Activated naive CD8-positive, alpha-beta T cell treated with anti-CD3 and anti-CD28 coated beads for 36 hours (primary cell): ENCODE measurements at regions not wholly inside any gene's neighbourhood (a gene's known extent, or its start where the extent isn't known, plus 50 kb on each side); places are given as distances from the start of the nearest gene placed in this dataset.
"Not testable (repeated sequence)": the region's sequence is repeated elsewhere in the genome, so short reads cannot be mapped to it uniquely, and the experiment has no call there.

ENCODE experiments used
- DNase-seq: peaks from one replicate; pipeline ENCODE4 v3.0.0; 2021
- H3K27ac Mint-ChIP-seq: one replicate; pipeline ENCODE4 v1.8.0; 2022; ENCODE audit warnings: mild to moderate bottlenecking, moderate library complexity, mixed read lengths
- H3K27me3 Mint-ChIP-seq: one replicate; pipeline ENCODE4 v1.8.0; 2022; ENCODE audit warnings: mild to moderate bottlenecking, mixed read lengths
- H3K36me3 Mint-ChIP-seq: one replicate; pipeline ENCODE4 v1.8.0; 2021; ENCODE audit warnings: mild to moderate bottlenecking, mixed read lengths
- H3K4me1 Mint-ChIP-seq: one replicate; pipeline ENCODE4 v1.8.0; 2021; ENCODE audit warnings: mixed read lengths
- H3K4me3 Mint-ChIP-seq: one replicate; pipeline ENCODE4 v1.8.0; 2022; ENCODE audit warnings: mild to moderate bottlenecking, moderate library complexity, mixed read lengths
- H3K9me3 Mint-ChIP-seq: one replicate; pipeline ENCODE4 v1.8.0; 2022; ENCODE audit warnings: mixed read lengths

DNA sequence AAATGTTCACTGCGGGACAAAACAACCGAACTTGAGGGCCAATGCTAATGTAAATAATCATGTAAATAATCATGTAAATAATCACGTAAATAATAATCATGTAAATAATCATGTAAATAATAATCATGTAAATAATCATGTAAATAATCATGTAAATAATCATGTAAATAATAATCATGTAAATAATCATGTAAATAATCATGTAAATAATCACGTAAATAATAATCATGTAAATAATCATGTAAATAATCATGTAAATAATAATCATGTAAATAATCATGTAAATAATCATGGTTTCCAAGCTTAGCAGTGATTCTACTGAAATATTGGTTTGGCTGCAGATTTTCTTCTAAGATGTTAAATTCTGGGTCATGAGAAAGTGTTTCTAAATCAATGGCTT is 507.1 kb downstream of the ZNF516 start:
- H3K27me3 Mint-ChIP-seq, H3K9me3 Mint-ChIP-seq, DNase-seq, H3K4me1 Mint-ChIP-seq, H3K27ac Mint-ChIP-seq, H3K4me3 Mint-ChIP-seq, H3K36me3 Mint-ChIP-seq: not testable (repeated sequence)

DNA sequence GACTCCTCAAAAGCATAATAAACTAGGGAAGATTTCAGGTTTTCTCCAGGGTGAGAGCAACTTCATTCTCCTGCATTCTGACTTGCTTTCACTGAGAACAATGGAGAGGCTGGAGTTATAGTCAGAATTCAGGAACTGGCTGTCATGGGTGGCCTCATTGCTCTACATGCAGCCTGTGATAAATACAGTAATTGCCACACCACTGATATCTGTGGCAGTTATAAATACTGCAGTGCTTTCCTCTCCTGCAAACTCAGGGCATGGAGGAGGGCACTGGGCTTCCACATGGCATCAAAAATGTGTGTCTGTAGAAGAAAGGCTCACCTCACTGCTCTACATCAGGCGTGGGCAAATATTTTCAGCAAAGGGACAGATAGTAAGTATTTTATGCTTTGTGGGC is 510.2 kb downstream of the ZNF516 start:
- no peak overlapping the region for H3K27ac Mint-ChIP-seq
- no peak for DNase-seq
- H3K4me3 Mint-ChIP-seq, result no peak overlapping the region
- no peaks in the 10 kb centered on the region for H3K4me1 Mint-ChIP-seq
- H3K9me3 Mint-ChIP-seq, result no peaks in the 10 kb centered on the region
- no peaks in the 10 kb centered on the region for H3K36me3 Mint-ChIP-seq
- H3K27me3 Mint-ChIP-seq, result no peaks in the 10 kb centered on the region

DNA sequence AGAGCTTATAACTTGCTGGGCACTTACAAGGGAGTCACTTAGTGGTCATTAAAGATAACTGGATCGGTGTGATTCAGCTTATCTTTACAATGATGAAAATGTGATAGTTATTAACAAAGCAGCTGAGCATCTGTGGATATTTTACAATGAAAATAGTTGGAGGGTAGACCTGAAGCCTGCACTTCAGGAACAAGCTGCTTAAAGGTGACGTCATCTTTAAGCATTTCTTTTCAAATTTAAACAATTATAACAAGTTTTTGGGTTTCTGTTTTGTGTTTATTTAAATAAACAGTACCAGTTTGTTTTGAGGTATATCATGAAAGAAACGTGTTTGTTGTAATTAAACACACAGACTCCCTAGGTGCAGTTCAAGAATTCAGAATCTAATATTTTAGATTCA is 513.9 kb downstream of the ZNF516 start:
- no peaks in the 10 kb centered on the region for H3K9me3 Mint-ChIP-seq
- no peaks in the 10 kb centered on the region for H3K36me3 Mint-ChIP-seq
- H3K27ac Mint-ChIP-seq, result no peak overlapping the region
- no peak overlapping the region for H3K4me3 Mint-ChIP-seq
- H3K27me3 Mint-ChIP-seq, result no peaks in the 10 kb centered on the region
- DNase-seq, result no peak
- no peaks in the 10 kb centered on the region for H3K4me1 Mint-ChIP-seq

DNA sequence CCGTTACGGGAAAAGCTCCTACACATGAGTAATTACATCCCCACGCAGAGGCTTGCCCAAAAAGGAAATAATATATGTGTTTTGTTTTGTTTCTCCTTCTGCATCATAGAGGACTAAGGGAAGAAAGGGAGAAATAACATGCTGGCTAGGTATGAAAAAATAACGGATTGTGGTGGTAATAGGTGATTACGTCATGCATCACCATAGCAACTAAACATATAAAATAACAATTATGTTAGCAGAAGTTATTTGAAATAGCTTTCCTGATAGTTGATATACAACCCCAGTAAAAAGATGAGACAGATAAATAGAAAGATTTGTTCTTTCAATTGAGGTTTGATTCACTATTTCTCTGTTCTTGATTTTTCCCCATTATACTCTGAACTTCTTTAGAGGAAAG is 518.0 kb downstream of the ZNF516 start:
- H3K36me3 Mint-ChIP-seq, result no peaks in the 10 kb centered on the region
- H3K9me3 Mint-ChIP-seq, result no peaks in the 10 kb centered on the region
- peaks cover 11% of the 10 kb centered on the region for H3K27me3 Mint-ChIP-seq
- no peaks in the 10 kb centered on the region for H3K4me1 Mint-ChIP-seq
- no peak overlapping the region for H3K27ac Mint-ChIP-seq
- no peak overlapping the region for H3K4me3 Mint-ChIP-seq
- no peak for DNase-seq

DNA sequence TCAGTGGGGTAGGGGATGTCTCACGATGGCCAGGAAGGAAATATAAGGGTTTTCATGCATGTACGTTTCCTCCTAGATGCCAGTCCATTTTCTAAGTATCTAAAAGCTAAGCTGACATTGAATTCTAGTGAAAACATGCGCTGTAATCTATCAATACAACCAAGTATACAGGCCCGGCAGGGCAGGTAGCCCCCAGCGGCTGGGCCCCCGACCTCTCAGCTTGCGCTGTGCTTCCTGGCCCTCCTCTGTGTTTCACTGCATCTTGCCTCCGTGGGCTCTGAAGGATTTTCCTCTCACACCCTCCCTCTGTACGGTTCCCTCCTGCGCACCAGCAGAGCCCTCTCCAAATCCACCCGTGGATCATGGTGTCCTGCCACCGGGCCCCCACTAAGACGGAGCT is 524.8 kb downstream of the ZNF516 start:
- no peak overlapping the region for H3K4me3 Mint-ChIP-seq
- DNase-seq, result no peak
- no peaks in the 10 kb centered on the region for H3K36me3 Mint-ChIP-seq
- no peaks in the 10 kb centered on the region for H3K4me1 Mint-ChIP-seq
- no peak overlapping the region for H3K27ac Mint-ChIP-seq
- no peaks in the 10 kb centered on the region for H3K9me3 Mint-ChIP-seq
- peaks cover 10% of the 10 kb centered on the region for H3K27me3 Mint-ChIP-seq

DNA sequence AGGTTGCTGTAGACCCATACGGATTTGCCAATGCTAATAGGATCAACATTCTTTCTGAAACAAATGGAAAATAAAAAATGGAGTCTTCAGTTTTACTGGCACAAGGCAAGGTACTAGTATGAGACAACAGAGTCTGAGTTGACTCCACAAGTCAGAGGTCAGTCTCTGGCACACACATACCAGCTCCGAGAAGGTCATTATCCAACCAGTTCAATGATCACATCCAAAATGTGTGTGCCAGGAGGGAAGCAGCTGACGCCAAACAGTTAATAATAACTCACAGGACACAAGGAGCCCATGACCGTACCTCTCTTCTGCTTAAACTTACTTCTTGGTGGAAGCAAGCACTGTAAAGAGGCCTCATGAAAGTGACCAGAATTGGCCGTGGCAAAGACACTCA is 528.6 kb downstream of the ZNF516 start:
- H3K4me3 Mint-ChIP-seq, result no peak overlapping the region
- H3K27me3 Mint-ChIP-seq, result peaks cover 11% of the 10 kb centered on the region
- H3K9me3 Mint-ChIP-seq, result no peaks in the 10 kb centered on the region
- no peaks in the 10 kb centered on the region for H3K36me3 Mint-ChIP-seq
- H3K27ac Mint-ChIP-seq, result no peak overlapping the region
- DNase-seq, result no peak
- no peaks in the 10 kb centered on the region for H3K4me1 Mint-ChIP-seq

DNA sequence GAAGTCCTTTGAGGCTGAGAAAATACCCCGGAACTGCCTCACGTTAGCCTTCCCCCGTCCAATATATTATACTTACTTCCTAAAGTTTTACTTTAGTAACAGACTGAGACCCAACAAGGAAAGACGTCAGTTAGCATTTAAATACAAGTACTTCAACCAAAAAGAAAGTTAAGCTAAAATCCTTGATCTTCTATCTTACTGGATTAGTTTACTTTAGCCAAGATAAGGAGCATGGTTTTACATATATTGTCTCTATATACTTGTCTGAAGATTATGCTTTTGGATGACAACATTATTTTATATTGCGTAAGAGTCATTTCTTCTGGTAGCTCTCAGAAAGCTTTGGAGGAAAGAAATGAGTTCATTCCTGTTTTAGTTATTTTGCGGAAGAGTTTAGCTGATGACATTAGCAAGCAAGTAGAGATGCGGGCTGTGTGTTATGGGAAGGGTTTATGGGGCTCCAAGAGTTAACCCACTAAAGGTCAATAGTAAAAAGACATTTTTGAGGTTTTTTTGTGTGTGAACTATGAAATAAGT is 532.9 kb downstream of the ZNF516 start:
- Mint-ChIP-seq H3K36me3 (no peaks in the 10 kb centered on the region), H3K9me3 (no peaks in the 10 kb centered on the region), H3K4me1 (no peaks in the 10 kb centered on the region), H3K27ac (no peak overlapping the region), H3K27me3 (peaks cover 7% of the 10 kb centered on the region), H3K4me3 (no peak overlapping the region)
- DNase-seq, result no peak

DNA sequence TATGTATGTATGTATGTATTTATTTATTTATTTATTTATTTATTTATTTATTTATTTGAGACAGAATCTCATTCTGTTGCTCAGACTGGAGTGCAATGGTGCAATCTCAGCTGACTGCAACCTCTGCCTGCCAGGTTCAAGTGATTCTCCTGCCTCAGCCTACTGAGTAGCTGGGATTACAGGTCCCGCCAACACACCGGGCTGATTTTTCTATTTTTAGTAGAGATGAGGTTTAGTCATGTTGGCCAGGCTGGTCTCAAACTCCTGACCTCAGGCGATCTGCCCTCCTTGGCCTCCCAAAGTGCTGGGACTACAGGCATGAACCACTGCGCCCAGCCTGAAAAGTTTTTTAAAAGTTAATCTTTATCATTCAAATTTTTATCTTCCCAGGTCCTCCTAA is 532.9 kb upstream of the SMIM21 start:
- not testable (repeated sequence) for H3K9me3 Mint-ChIP-seq, H3K27me3 Mint-ChIP-seq, H3K27ac Mint-ChIP-seq

DNA sequence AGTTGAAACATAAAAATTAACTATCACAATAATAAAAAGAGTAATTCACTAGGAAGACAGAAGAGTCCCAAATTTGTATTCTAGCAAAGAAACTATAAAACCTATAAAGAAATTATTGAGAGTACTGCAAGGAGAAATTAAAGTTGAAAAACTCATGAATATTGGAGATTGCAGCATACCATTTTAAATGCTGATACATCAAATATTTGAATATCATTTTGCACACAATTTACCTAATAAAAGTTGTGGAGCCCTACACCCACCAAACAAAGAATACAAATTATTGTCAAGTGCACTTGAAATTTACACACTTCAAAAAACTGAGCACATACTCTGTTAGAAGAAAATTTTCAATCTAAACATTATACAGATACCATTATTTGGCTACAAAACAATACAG is 531.6 kb upstream of the SMIM21 start:
- H3K4me3 Mint-ChIP-seq, result no peak overlapping the region
- H3K9me3 Mint-ChIP-seq, result peaks cover 2% of the 10 kb centered on the region
- no peak for DNase-seq
- H3K36me3 Mint-ChIP-seq, result no peaks in the 10 kb centered on the region
- H3K27me3 Mint-ChIP-seq, result peaks cover 7% of the 10 kb centered on the region
- H3K27ac Mint-ChIP-seq, result no peak overlapping the region
- H3K4me1 Mint-ChIP-seq, result no peaks in the 10 kb centered on the region

More for the DNA sequence above, 532.9 kb upstream of the SMIM21 start:
- H3K4me3 Mint-ChIP-seq, H3K36me3 Mint-ChIP-seq, H3K4me1 Mint-ChIP-seq, DNase-seq: not testable (repeated sequence)

DNA sequence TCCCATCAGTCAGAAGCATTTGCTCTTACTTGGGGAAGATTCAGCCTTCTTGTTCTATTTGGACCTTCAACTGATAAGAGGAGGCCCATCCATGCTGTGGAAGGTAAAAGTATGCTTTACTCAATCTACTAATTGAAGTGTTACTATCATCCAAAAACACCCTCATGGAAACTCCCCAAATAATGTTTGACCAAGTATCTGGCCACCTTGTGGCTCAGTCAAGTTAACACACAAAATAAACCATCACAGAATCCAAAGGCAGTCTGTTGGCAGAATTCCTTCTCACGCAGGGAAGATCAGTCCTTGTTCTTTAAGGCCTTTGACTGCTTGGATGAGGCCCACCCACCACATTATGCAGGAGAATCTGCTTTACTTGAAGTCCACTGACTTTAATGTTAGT is 531.2 kb upstream of the SMIM21 start:
- Mint-ChIP-seq H3K9me3 (peaks cover 2% of the 10 kb centered on the region), H3K27ac (no peak overlapping the region), H3K4me1 (no peaks in the 10 kb centered on the region), H3K4me3 (no peak overlapping the region), H3K36me3 (no peaks in the 10 kb centered on the region), H3K27me3 (peaks cover 7% of the 10 kb centered on the region)
- no peak for DNase-seq

DNA sequence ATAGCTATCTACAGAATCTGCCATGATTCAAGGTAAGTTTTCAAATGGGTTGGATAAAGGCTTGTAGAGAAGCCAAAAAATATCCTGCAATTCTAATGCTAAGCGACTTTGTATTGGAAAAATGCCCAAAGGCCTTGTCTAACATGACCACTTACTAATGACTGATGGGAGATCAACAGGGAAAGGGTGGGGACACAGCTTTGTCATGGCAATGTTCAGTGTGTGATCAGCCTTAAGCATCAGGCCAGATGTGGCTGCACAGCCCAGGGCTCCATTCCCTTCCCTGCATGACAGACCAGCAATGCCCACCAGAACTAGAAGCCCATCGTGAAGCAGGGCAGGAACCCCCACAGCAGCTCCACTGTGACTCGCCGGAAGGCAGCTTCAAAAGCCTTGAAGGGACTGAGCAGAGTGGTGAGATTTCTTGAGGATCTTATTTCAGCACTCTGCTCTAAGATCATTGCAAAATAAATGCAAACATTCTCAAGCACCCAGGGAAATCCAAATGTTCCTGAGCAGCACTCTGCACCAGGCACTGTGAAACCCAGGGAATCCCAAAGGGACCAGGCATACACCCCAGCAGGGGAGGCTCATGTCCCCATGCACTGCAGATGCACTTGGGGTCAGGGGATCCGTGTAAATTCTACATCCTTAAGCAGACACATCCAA is 517.9 kb upstream of the SMIM21 start:
- Mint-ChIP-seq H3K27ac (no peak overlapping the region), H3K4me3 (no peak overlapping the region), H3K36me3 (no peaks in the 10 kb centered on the region), H3K27me3 (peaks cover 9% of the 10 kb centered on the region), H3K9me3 (peaks cover 12% of the 10 kb centered on the region), H3K4me1 (no peaks in the 10 kb centered on the region)
- DNase-seq, result no peak

DNA sequence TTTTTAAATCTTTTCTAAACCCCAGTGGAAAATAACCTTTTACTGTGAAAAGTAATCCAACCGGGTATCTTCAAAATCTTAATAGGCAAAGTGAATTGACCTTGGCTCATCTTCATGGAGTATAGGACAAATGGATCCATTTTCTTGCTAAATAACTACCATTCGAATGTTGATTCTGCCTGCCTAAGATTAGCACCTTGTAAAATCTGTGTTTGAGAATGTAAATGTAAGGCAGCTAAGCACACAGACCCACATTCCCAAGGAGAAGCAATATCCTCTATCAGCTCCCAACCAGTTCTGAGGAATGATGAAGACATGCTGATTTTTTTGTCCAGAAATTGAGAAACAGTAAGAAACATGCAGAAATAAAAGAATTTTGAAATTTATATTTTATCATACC is 509.8 kb upstream of the SMIM21 start:
- Mint-ChIP-seq H3K9me3 (peaks cover 2% of the 10 kb centered on the region), H3K27me3 (peaks cover 3% of the 10 kb centered on the region), H3K36me3 (no peaks in the 10 kb centered on the region), H3K27ac (no peak overlapping the region), H3K4me1 (no peaks in the 10 kb centered on the region), H3K4me3 (no peak overlapping the region)
- no peak for DNase-seq

DNA sequence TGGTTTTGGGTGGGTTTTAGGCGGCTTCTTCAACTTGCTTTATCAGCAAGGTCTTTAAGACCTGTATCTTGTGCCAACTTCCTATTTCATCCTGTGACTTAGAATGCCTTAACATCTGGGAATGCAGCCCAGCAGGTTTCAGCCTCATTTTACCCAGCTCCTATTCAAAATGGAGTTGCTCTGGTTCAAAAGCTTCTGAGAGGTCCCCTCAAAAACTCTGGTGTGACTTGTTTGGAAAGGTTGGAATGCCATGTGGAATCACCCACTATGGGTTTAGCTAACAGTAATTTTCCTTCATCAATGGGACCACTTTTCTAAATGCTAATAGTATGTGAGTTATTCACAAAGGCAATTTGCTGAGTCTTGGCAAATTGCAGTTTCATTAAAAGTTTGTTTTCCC is 509.4 kb upstream of the SMIM21 start:
- Mint-ChIP-seq H3K27me3 (peaks cover 3% of the 10 kb centered on the region), H3K27ac (no peak overlapping the region), H3K9me3 (no peaks in the 10 kb centered on the region), H3K36me3 (no peaks in the 10 kb centered on the region), H3K4me1 (no peaks in the 10 kb centered on the region), H3K4me3 (no peak overlapping the region)
- no peak for DNase-seq

DNA sequence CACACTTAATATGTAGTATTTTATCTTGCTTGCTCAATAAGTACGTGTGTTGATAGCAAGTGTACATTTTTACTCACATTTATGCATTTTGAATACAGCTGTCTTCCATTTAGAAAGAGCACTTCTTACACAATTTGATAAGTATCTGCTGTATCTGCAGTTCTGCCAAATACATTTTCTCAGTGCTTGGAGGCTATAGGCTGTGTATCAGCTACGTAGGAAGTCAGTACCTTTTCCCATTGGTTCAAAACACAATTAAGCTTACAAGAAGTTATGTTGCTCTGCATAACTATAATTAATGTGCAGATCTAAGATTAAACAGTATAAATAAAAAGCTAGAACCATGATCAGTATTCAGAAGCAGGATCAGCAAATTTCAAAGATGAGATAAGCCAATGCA is 503.6 kb upstream of the SMIM21 start:
- Mint-ChIP-seq H3K9me3 (no peaks in the 10 kb centered on the region), H3K36me3 (no peaks in the 10 kb centered on the region), H3K4me1 (no peaks in the 10 kb centered on the region), H3K27ac (no peak overlapping the region), H3K4me3 (no peak overlapping the region), H3K27me3 (no peaks in the 10 kb centered on the region)
- DNase-seq, result no peak

DNA sequence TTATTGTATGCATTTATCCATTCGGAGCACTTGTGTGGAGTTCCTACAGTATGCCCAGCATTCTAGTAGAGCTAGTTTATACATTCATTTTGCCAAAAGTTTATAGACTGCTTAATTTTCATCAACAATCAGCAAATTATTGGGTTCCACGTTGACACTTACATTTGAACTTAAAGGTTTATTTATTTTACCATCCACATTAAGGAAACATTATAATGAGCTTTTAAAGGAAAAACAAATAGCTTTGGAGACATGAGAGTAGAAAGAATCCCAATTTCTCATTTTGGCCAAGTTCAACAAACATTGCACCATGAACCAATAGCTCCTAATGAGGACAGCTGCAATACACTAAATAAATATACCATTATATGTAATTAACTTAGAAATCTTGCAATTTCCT is 501.2 kb upstream of the SMIM21 start:
- Mint-ChIP-seq H3K36me3 (no peaks in the 10 kb centered on the region), H3K9me3 (no peaks in the 10 kb centered on the region), H3K27ac (no peak overlapping the region), H3K27me3 (no peaks in the 10 kb centered on the region), H3K4me3 (no peak overlapping the region), H3K4me1 (no peaks in the 10 kb centered on the region)
- no peak for DNase-seq

DNA sequence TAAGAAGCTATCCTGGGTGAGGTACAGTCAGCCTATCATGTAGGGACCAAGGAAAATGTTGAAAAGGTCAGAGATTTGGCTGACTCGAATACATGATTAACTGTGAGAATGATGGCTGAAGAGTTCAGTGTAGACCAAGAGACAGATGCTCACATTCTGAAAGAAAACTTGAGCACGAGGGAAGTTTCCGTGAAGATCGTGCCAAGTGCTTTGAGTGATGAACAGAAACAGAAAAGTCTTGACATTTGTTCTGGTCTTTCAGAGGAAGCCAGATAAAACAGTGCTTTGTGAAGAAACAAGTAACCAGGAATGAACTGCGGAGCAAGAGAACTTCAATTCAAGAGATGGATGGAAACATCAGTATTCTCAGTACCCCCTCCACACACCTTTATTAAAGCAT is 500.3 kb upstream of the SMIM21 start:
- Mint-ChIP-seq H3K9me3 (no peaks in the 10 kb centered on the region), H3K4me3 (no peak overlapping the region)

More for the DNA sequence above, 500.3 kb upstream of the SMIM21 start:
- Mint-ChIP-seq H3K27ac (no peak overlapping the region), H3K27me3 (no peaks in the 10 kb centered on the region), H3K36me3 (no peaks in the 10 kb centered on the region), H3K4me1 (no peaks in the 10 kb centered on the region)
- DNase-seq, result no peak
